ENCODE measurements at regions not wholly inside any gene's neighbourhood (a gene's known extent, or its start where the extent isn't known, plus 50 kb on each side); places are given as distances from the start of the nearest gene placed in this dataset.

GRCh38 chr10:58885146-58885545 is 291.3 kb upstream of the PHYHIPL start:
- Histone ChIP-seq H3K9ac (no peak overlapping the region), H3K27me3 (ENCODE audit: control insufficient read depth, insufficient read depth, low read length) (no peaks in the 10 kb centered on the region), H3K9me3 (ENCODE audit: control insufficient read depth, low read length) (peaks cover 3% of the 10 kb centered on the region), H3K27ac (no peak overlapping the region), H3K4me1 (no peaks in the 10 kb centered on the region), H3K36me3 (ENCODE audit: control insufficient read depth, insufficient read depth, low read length) (no peaks in the 10 kb centered on the region), H3K79me2 (no peaks in the 10 kb centered on the region), H2AFZ (no peak overlapping the region), H3K4me3 (ENCODE audit: low read depth, low read length) (no peak overlapping the region), H3K4me2 (ENCODE audit: low read length) (no peak overlapping the region)
- TF ChIP-seq CTCF (IDR thresholded peaks at IDR 0.05): no peak

DNA sequence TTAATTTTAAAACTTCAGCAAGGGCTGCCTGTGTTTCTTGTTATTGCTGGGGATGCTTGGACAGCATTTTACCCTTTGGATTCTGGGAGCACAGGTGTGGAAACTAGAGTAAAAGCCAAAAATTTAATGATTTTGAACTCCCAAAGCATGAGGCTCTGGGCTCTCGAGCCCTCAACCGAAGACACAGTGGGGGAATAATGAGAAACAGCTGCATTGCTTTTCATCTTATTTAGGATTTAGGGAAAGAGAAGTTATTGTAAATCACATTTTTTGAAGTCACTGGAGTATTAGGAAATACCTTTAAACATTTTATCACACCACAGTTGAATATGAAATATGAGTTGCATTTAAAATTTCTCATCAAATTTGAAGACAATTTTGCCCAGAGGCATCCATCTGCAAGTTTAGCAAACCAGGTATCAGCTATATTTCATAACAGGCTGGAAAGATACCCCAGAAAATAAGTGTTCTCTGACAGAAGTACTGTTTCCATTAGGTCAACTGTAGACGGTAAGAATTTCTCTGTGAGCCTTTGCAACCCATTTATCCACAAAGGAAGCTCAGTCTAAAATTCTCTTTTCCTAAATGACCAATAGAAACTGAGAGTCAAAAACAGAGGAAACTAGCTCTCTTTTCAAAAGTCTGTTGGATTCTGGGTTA is 290.6 kb upstream of the PHYHIPL start:
- no peaks in the 10 kb centered on the region for H3K36me3 ChIP-seq (ENCODE audit: control insufficient read depth, insufficient read depth, low read length)
- H3K79me2 ChIP-seq: no peaks in the 10 kb centered on the region
- H2AFZ ChIP-seq: no peak overlapping the region
- no peak overlapping the region for H3K27ac ChIP-seq
- no peaks in the 10 kb centered on the region for H3K27me3 ChIP-seq (ENCODE audit: control insufficient read depth, insufficient read depth, low read length)
- no peak overlapping the region for H3K9ac ChIP-seq
- TF ChIP-seq CTCF (IDR thresholded peaks at IDR 0.05): no peak
- no peak overlapping the region for H3K4me3 ChIP-seq (ENCODE audit: low read depth, low read length)
- H3K4me1 ChIP-seq: no peaks in the 10 kb centered on the region
- H3K9me3 ChIP-seq (ENCODE audit: control insufficient read depth, low read length): no peaks in the 10 kb centered on the region
- H3K4me2 ChIP-seq (ENCODE audit: low read length): no peak overlapping the region

GRCh38 chr10:58886406-58886805 is 290.0 kb upstream of the PHYHIPL start:
- no peak overlapping the region for H2AFZ ChIP-seq
- no peak for TF ChIP-seq CTCF (IDR thresholded peaks at IDR 0.05)
- no peak overlapping the region for H3K9ac ChIP-seq
- no peaks in the 10 kb centered on the region for H3K27me3 ChIP-seq (ENCODE audit: control insufficient read depth, insufficient read depth, low read length)
- H3K27ac ChIP-seq: no peak overlapping the region
- H3K4me1 ChIP-seq: no peaks in the 10 kb centered on the region
- no peak overlapping the region for H3K4me2 ChIP-seq (ENCODE audit: low read length)
- no peak overlapping the region for H3K4me3 ChIP-seq (ENCODE audit: low read depth, low read length)
- H3K36me3 ChIP-seq (ENCODE audit: control insufficient read depth, insufficient read depth, low read length): no peaks in the 10 kb centered on the region
- no peaks in the 10 kb centered on the region for H3K79me2 ChIP-seq
- H3K9me3 ChIP-seq (ENCODE audit: control insufficient read depth, low read length): no peaks in the 10 kb centered on the region

- Histone ChIP-seq H3K4me3 (ENCODE audit: low read depth, low read length) (no peak overlapping the region), H3K9ac (no peak overlapping the region), H3K9me3 (ENCODE audit: control insufficient read depth, low read length) (no peaks in the 10 kb centered on the region), H3K4me1 (no peaks in the 10 kb centered on the region), H3K27me3 (ENCODE audit: control insufficient read depth, insufficient read depth, low read length) (no peaks in the 10 kb centered on the region), H3K36me3 (ENCODE audit: control insufficient read depth, insufficient read depth, low read length) (no peaks in the 10 kb centered on the region), H3K4me2 (ENCODE audit: low read length) (no peak overlapping the region), H3K79me2 (no peaks in the 10 kb centered on the region), H2AFZ (no peak overlapping the region), H3K27ac (no peak overlapping the region)
- TF ChIP-seq CTCF (IDR thresholded peaks at IDR 0.05): no peak
Observed at GRCh38 chr10:58887474-58887873, 289.0 kb upstream of the PHYHIPL start.

DNA sequence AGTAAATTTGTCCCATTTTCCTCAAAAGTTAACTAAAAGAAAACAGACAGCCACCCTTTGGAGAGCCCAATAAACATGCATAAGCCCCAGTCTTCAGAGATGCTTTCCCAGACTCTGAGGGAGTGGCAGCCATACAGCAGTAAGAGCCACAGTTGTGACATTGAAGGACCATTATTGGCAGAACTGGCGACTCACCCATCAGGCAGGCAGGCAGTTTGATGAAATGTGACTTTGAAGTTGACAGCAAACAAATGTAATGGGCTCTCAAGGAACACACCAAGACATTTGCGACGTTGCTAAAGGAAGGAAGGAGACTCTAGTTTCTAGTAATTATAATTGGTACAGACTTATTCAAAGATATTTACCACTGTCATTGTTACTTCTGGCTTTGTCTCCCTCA is 287.5 kb upstream of the PHYHIPL start:
- no peak overlapping the region for H3K4me3 ChIP-seq (ENCODE audit: low read depth, low read length)
- H3K79me2 ChIP-seq: no peaks in the 10 kb centered on the region

More for the DNA sequence above, 287.5 kb upstream of the PHYHIPL start:
- Histone ChIP-seq H3K4me2 (ENCODE audit: low read length) (no peak overlapping the region), H3K9me3 (ENCODE audit: control insufficient read depth, low read length) (no peaks in the 10 kb centered on the region), H3K4me1 (no peaks in the 10 kb centered on the region), H3K36me3 (ENCODE audit: control insufficient read depth, insufficient read depth, low read length) (no peaks in the 10 kb centered on the region), H3K27ac (no peak overlapping the region), H3K9ac (no peak overlapping the region), H3K27me3 (ENCODE audit: control insufficient read depth, insufficient read depth, low read length) (no peaks in the 10 kb centered on the region), H2AFZ (no peak overlapping the region)
- no peak for TF ChIP-seq CTCF (IDR thresholded peaks at IDR 0.05)
